Heart left ventricle (tissue), 13 donors: ENCODE measurements at regions not wholly inside any gene's neighbourhood (a gene's known extent, or its start where the extent isn't known, plus 50 kb on each side); places are given as distances from the start of the nearest gene placed in this dataset.
"Not testable (repeated sequence)": the region's sequence is repeated elsewhere in the genome, so short reads cannot be mapped to it uniquely, and the experiment has no call there.

Experiments
- CTCF ChIP-seq, 12 donors: fragments of 200-600 bp; sonication (generic) in 4 of 12; IDR thresholded peaks; one replicate each; pipeline versions ENCODE4 v1.5.0 to v1.8.0; 2018 to 2022; ENCODE audit warnings: antibody characterized with exemption in 12 of 12, mild to moderate bottlenecking in 5 of 12
- POLR2A ChIP-seq, 2 donors: fragments of 450-650 bp; IDR thresholded peaks; one replicate each; pipeline ENCODE4 v1.6.1; 2017; ENCODE audit warnings: antibody characterized with exemption in 2 of 2, mild to moderate bottlenecking in 2 of 2, moderate library complexity in 2 of 2
- donor health status: ischemic (EF 13 %, LVEDD 7.1; RV severe dilation, severe dysfunction).
- donor health status: DM: no; HTN: yes; CAD: no.
- donor health status: DM: no; HTN: no; CAD: no.
- donor health status: ischemic (EF 25% LVEDD 6.9; RV normal size, moderate dysfunction).
- donor health status: ischemic (EF 25% LVEDD 5.7; RV mildly dilated, moderate dysfunction).
- donor health status: ischemic (EF 35%, LVEDD 5.7; RV mildly dilated, moderate dysfunction).
- donor health status: nonischemic (EF 11% LVEDD 7.7; RV severe dilation, severe dysfunction).
- donor health status: DM: yes; HTN: yes; CAD: no.
- donor health status: PGD.
- donor health status: ischemic (EF 29% LVEDD 5.4; RV normal size, mild dysfunction).
- donor health status: nonischemic (EF 23%, LVEDD 6.1; RV moderate dilation, normal function).

DNA sequence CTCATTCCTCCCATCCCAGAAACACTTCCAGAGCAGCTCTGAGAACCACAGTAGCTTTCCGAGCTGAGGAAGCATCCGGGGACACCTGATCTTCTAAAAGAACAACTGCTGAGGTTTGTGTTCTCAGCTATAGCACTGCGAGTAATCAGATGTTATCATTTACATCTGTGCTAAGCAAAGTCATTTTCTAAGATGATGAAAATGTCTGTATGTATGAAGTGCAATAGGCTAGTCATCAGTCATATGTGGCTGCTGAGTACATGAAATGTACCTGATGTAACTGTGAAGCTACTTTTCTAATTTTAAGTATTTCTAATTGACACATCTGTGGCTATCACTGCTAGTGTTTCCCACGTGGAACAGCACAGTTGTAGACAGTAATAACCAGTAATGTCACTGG, 582.0 kb downstream of the RPIA start:
- not testable (repeated sequence) for TF ChIP-seq CTCF, POLR2A (IDR thresholded peaks at IDR 0.05)
